NCI-H345 treated with DMSO at 0.1 percent for 48 hours (cell line): ENCODE measurements at regions not wholly inside any gene's neighbourhood (a gene's known extent, or its start where the extent isn't known, plus 50 kb on each side); places are given as distances from the start of the nearest gene placed in this dataset.
"Not testable (repeated sequence)": the region's sequence is repeated elsewhere in the genome, so short reads cannot be mapped to it uniquely, and the experiment has no call there.

Experiments used
- DNase-seq: peaks from one replicate; lab custom pipeline; 2025; ENCODE audit not compliant: unreplicated experiment; lab: John Stamatoyannopoulos, UW

DNA sequence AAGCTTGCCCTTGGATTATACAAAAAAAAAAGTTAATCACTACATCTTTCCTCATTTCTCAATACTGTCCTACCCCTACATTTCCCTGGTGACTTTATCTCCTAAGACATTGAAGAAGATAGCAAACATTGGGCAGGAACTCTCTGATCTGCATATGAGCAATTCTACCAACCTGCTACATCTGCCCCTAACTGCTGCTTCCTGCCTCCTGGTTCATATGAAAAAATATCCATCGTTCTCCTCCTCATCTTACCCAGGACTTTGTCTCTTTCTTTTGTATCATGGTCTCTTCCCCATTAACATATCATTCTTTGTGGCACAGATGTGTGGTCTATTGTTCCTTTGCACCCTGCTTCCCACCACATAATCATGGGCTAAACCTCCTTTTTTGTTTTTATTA is 139.7 kb upstream of the PCGF5 start:
- DNase-seq: no peak

GRCh38 chr10:91082447-91082846 is 138.0 kb upstream of the PCGF5 start:
- DNase-seq: no peak

DNA sequence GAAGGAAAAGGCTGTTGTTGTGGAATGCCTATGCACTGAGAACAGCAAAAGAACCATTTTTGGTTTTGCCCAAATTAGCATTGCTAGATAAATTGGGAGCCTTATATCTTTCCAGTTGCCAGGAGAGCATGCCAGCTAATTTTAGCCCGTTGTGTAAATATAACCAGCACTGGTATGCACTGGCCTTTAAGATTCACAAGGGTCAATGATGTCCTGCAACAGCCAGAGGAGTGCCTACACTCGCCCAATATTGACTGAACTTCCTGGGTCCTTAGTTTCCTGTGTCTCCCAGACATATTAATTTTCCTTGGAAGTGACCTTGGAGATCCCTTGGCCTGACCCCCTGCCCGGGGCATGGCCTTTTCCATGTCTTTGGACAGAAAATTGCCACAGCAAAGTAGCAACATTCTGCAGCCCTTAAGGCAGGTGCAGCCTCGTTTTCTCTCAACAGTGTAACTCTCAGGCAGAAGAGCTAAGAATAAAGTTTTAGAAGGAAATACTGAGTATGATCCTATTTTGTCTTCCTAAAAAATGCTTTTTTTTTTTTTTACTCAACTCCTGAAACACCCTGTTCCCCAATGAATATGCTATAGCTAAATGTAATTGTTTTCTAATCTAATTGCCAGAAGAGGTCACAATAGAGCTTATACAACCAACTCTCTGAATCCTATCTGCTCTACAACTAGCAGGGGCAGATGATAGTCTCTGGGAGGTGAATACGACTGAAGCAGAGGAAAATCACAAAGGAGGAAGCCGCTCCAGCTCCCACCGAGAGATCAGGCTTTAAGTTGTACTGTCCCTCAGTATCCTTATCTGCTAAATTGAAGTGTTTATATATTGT is 131.9 kb upstream of the PCGF5 start:
- DNase-seq: no peak

DNA sequence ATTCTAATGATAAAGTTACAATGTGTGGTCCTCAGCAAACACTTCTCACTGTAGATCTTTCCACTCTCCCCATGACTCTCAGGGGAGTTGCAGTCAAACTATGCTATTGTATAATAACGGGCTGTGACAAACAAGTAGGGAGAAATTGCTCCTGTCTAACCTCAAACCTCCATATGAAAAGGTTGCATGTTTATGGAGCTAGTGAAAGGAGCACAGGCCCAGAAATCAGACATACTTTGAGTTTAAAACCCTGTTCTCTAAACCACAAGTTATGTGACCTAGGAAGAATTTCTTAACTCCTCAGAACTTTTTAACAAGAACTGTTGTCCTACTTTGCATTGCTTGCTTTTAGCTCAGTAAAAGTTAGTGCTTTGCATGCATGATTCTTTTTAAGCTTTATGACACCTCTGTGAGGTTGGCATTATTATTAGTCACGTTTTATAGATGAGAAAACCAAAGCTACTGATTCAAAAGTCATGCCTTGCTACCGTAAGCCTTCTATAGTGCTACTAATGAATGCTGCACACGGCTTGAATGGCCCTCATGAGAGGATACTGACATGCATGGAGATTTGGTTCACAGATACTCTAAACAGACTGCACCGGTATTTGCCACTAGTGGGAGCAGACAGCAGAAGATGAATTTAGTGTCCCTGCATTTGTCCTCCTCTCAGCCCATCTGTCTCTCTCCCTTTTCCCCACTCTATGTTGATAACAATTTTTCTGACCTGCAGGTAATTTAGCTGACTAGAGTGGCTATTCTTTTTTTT is 129.5 kb upstream of the PCGF5 start:
- no peak for DNase-seq

DNA sequence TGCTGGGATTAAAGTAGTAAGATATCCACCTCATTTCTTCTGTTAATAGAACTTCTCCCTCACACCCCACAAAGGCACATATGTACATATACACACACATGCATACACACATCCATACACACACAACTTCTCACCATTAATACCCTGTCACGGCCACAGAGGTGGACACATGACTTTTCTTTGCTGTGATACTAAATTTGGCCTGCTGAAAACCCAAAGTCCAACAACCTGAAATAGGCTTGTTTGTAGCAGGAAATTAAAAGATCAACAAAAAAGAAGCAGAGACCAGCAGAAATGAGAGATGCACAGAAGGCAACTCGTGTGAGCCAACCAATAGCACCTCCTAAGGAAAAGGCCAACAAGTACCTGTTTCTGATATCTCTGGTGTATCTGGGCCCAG is 128.7 kb upstream of the PCGF5 start:
- DNase-seq: no peak

DNA sequence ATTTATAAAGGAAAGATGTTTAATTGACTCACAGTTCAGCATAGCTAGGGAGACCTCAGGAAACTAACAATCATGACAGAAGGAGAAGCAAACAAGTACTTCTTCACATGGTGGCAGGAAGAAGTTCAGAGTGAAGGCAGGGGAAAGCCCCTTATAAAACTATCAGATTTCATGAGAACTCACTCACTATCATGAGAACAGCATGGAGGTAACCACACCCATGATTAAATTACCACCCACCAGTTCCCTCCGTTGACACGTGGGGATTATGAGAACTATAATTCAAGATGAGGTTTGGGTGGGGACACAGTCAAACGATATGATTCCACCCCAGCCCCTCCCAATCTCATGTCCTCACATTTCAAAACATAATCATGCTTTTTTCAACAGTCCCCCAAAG is 124.2 kb upstream of the PCGF5 start:
- DNase-seq: no peak

GRCh38 chr10:91097313-91097712 is 123.2 kb upstream of the PCGF5 start:
- DNase-seq: no peak

DNA sequence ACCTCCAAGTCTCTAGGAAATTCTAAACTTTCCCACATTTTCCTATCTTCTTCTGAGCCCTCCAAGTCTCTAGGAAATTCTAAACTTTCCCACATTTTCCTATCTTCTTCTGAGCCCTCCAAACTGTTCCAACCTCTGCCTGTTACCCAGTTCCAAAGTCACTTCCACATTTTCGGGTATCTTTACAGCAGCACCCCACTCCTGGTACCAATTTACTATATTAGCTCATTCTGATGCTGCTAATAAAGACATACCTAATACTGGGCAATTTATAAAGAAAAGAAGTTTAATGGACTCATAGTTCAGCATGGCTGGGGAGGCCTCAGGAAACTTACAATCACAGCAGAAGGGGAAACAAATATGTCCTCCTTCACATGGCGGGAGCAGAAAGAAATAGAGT is 122.4 kb upstream of the PCGF5 start:
- DNase-seq: not testable (repeated sequence)

- no peak for DNase-seq
Measured at GRCh38 chr10:91103384-91104192, 116.9 kb upstream of the PCGF5 start.

DNA sequence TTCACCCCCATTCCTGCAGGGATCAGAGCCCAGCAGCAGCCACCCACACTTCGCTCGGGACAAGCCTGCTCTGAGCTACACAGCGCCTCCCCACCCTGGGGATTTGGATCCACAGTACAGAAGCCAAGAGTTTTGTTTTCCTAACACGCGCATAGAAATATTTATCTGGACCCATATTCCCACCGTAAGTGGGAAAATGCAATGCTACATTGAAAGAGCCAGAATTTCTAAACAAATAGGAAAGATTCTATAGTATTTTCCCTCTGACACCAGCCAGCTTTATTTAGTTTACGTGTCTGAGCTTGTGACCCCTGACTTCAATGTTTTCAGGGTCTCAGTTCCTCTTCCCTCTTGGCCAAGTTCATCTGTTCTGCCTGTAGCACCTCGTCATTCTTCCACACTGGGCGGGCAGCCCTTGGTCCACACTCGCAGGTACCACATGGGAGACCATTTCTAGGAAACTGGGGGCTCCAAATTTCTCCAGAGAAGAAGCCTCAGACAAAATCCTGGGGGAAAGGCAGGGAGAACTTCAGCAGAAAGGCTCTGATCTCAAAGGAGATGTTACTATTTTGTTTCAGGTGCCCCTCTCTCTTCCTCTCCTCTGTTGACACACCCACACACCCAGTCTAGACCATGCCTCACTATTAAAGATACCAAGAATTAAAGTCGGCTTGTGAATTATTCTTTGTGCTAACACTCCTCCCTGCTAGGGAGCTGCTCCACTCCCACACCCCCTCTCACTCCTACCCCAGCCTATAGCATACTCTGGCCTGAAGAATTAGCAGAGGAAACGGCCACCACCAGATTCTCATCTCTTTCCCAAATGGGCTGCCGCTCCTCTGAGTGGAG is 116.0 kb upstream of the PCGF5 start:
- no peak for DNase-seq

GRCh38 chr10:91105269-91105668 is 115.2 kb upstream of the PCGF5 start:
- no peak for DNase-seq

GRCh38 chr10:91108820-91109219 is 111.6 kb upstream of the PCGF5 start:
- no peak for DNase-seq

GRCh38 chr10:91111060-91111459 is 109.4 kb upstream of the PCGF5 start:
- no peak for DNase-seq

DNA sequence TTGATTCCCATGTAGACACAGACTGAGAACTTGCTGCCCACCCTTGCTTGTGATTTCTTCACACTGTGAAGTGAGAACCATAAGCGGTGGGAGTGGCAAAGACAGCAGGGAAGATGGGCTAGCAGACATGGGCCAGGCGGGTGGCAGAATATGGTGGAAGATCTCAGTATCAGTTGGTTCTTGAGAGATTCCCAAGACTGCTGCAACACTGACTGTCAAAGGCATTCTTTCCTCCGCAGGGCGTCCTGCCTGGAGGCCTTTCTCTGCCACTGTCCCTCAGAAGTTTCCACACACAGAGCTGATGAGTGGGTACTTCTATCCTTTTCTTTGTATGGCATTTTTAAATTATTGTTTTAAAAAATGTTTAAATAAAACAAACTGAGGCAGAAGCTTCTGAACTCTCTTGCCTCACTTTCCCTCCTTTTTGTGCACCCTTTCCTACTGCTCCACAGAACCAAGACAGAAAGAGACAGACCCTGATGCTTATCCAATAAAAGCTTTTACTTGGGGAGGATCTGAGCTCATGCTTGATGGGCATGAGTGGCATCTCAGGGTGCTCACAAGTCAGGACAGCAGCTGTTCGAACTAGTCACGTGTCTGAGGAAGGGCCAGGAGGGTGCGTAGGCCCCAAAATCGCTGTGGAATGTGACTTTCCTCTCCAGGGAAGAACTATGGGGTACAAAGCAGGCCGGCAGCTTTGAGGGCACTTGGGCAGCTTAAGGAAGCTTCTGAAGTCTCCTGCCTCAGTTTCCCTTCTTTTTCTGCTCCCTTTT is 104.7 kb upstream of the PCGF5 start:
- DNase-seq: no peak

- DNase-seq: no peak
Measured at GRCh38 chr10:91117505-91117904, 103.0 kb upstream of the PCGF5 start.

DNA sequence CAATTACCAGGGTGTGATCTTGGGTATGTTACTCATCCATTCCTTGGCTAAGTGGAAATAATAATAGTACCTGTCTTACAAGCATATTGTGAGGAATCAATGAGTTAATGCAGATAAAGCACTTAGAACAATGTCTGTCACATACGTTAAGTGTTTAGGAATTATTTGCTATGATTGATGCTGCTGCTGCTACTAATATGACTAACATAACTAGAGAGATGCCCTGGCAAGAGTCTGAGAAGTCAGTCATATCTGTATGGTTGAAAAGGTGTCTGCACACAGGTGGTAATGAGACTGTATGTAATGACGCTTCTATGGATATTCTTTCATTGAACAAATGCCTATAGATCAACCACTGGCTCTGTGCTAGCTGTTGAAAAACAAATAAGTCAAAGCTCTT is 100.1 kb upstream of the PCGF5 start:
- no peak for DNase-seq

DNA sequence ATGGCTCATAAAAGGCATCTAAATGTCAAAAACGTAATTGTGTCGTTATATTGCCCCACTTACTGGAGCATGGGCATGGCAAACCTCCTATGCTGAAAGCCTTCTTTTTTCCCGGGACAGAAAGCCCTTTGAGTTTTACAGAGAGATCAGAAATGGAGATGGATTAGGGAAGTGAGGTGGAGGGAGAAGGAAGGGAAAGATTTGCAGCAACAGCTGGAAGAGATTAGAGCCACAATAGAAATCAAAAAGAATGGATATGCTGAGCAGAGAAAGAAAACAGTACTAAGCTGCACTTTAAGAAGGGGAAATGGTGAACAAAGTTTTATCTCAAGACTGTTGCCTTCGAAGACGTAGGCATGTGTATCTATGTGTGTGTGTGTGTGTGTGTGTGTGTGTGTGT is 97.2 kb upstream of the PCGF5 start:
- DNase-seq: no peak

DNA sequence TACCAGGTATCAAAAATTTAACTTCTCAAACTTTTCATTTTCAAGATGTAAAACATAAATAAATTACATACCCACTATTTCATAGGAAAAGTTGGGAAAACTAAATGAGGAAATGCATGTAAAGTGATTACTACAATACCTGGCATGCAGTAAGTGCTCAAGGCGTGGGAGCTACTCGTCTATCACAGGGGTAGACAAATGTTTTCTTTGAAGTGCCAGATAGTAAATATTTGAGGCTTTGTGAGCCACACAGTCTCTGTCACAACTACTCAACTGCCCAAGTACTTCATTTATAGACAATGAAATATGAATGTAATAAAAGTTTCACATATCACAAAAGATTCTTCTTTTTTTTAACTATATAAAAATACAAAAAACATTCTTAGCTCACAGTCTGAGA is 96.4 kb upstream of the PCGF5 start:
- DNase-seq: no peak

GRCh38 chr10:91126471-91126870 is 94.0 kb upstream of the PCGF5 start:
- no peak for DNase-seq
